OCI-LY1 (cell line): ENCODE measurements at regions not wholly inside any gene's neighbourhood (a gene's known extent, or its start where the extent isn't known, plus 50 kb on each side); places are given as distances from the start of the nearest gene placed in this dataset.
A peak's percentile ranks its signal among the peaks of the same experiment; 100 is the strongest.

Source experiments
- H2AFZ ChIP-seq: fragments of 200-600 bp; sonication (generic), shearing (Covaris generic); 2 replicates; pipeline ENCODE4 v1.6.0; 2014; ENCODE audit warnings: antibody characterized with exemption, mild to moderate bottlenecking, low read length
- H3F3A ChIP-seq: fragments of 200-600 bp; sonication (generic), shearing (Covaris generic); 2 replicates; pipeline ENCODE4 v1.6.0; 2014; ENCODE audit warnings: mild to moderate bottlenecking, antibody characterized with exemption, low read length, moderate library complexity; ENCODE audit not compliant: insufficient read depth
- H3K27ac ChIP-seq: fragments of 200-600 bp; sonication (generic); 2 replicates; pipeline ENCODE4 v1.5.1; 2014; ENCODE audit warnings: low read length, mixed run types, mild to moderate bottlenecking, low read depth; ENCODE audit not compliant: poor library complexity, severe bottlenecking
- H3K27me3 ChIP-seq: fragments of 200-600 bp; sonication (generic); 2 replicates; pipeline ENCODE4 v1.6.0; 2014; ENCODE audit warnings: antibody characterized with exemption, mild to moderate bottlenecking, low read length, moderate library complexity; ENCODE audit not compliant: insufficient read depth
- H3K36me3 ChIP-seq: fragments of 200-600 bp; sonication (generic); 2 replicates; pipeline ENCODE4 v1.6.1; 2014; ENCODE audit warnings: mild to moderate bottlenecking, antibody characterized with exemption, low read length, moderate library complexity, mixed read lengths; ENCODE audit not compliant: insufficient read depth
- H3K4me1 ChIP-seq: fragments of 200-600 bp; sonication (generic); 2 replicates; pipeline ENCODE4 v1.5.1; 2014; ENCODE audit warnings: mild to moderate bottlenecking, low read length, moderate library complexity; ENCODE audit not compliant: insufficient read depth, severe bottlenecking
- H3K4me2 ChIP-seq: fragments of 200-600 bp; sonication (generic), shearing (Covaris generic); 2 replicates; pipeline ENCODE4 v1.6.1; 2014; ENCODE audit warnings: low read length
- H3K4me3 ChIP-seq: fragments of 200-600 bp; sonication (generic); 2 replicates; pipeline ENCODE4 v1.5.1; 2014; ENCODE audit warnings: low read length, low read depth, mild to moderate bottlenecking, mixed read lengths; ENCODE audit not compliant: poor library complexity, severe bottlenecking
- H3K79me2 ChIP-seq: fragments of 200-600 bp; shearing (Covaris generic); 2 replicates; pipeline ENCODE4 v1.6.1; 2016; ENCODE audit warnings: mixed run types, low read length, mixed read lengths; ENCODE audit not compliant: insufficient read depth
- H3K9ac ChIP-seq: fragments of 200-600 bp; sonication (generic), shearing (Covaris generic); 2 replicates; pipeline ENCODE4 v1.6.1; 2014; ENCODE audit warnings: mild to moderate bottlenecking, low read length, mixed read lengths
- H3K9me2 ChIP-seq: fragments of 200-600 bp; sonication (generic), shearing (Covaris generic); 2 replicates; pipeline ENCODE4 v1.6.1; 2014; ENCODE audit warnings: low read depth, mild to moderate bottlenecking, low read length, mixed read lengths
- H3K9me3 ChIP-seq: fragments of 200-600 bp; shearing (Covaris generic); 2 replicates; pipeline ENCODE4 v1.6.1; 2014; ENCODE audit warnings: low read length, mixed read lengths
- H4K20me1 ChIP-seq: fragments of 200-600 bp; sonication (generic), shearing (Covaris generic); 2 replicates; pipeline ENCODE4 v1.6.0; 2016; ENCODE audit warnings: mild to moderate bottlenecking, low read length; ENCODE audit not compliant: insufficient read depth
- EZH2 ChIP-seq: fragments of 200-600 bp; sonication (generic), shearing (Covaris generic); IDR thresholded peaks from 2 replicates; pipeline ENCODE4 v1.8.0; 2017; ENCODE audit warnings: borderline replicate concordance, mixed run types, mild to moderate bottlenecking, antibody characterized with exemption, low read length, moderate library complexity, mixed read lengths
- TF ChIP-seq, protein P1 (sequence below): fragments of 200-600 bp; sonication (generic), shearing (Covaris generic); IDR thresholded peaks from 2 replicates; pipeline ENCODE4 v1.5.1; 2017; ENCODE audit warnings: mild to moderate bottlenecking, antibody characterized with exemption, low read length, moderate library complexity, mixed read lengths

DNA sequence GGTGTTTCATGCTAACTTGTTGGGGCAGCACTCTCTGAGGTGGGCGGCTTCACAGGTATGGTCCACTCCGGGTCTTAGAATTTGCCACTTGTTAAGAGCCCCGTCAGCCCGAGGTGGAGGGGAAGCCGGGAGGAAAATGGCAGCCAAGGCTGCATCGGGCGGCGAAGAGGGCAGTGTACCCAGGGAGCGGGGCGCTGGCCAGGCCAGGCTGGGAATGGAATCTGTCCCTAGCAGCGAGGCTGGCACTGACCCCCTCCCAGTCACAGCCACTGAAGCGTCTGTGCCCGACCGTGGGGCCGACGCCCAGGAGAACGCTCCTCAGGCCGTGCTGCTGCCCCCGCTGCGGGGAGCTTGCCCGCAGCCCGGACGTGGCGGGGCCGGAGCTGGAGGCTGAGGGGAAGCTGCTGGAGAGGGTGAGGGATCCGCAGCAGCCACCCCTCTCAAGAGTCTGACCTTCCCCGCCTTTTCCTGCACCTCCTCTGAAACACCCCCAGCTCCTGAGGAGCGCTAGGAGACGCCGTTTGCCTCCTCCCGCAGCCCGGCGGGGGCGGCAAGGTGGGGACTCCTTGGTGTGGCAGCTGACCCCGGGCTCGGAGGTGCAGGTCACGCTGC, 313.8 kb upstream of the SPRY2 start:
- H3K79me2 ChIP-seq = no peaks in the 10 kb centered on the region
- H4K20me1 ChIP-seq = no peaks in the 10 kb centered on the region
- H3K4me2 ChIP-seq = peak overlapping the region; percentile 52
- H3F3A ChIP-seq = no peaks in the 10 kb centered on the region
- TF ChIP-seq, protein P1, sequence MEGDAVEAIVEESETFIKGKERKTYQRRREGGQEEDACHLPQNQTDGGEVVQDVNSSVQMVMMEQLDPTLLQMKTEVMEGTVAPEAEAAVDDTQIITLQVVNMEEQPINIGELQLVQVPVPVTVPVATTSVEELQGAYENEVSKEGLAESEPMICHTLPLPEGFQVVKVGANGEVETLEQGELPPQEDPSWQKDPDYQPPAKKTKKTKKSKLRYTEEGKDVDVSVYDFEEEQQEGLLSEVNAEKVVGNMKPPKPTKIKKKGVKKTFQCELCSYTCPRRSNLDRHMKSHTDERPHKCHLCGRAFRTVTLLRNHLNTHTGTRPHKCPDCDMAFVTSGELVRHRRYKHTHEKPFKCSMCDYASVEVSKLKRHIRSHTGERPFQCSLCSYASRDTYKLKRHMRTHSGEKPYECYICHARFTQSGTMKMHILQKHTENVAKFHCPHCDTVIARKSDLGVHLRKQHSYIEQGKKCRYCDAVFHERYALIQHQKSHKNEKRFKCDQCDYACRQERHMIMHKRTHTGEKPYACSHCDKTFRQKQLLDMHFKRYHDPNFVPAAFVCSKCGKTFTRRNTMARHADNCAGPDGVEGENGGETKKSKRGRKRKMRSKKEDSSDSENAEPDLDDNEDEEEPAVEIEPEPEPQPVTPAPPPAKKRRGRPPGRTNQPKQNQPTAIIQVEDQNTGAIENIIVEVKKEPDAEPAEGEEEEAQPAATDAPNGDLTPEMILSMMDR = no peak
- no peak for TF ChIP-seq EZH2
- H3K4me1 ChIP-seq = peaks cover 16% of the 10 kb centered on the region
- H3K9ac ChIP-seq = peak overlapping the region; percentile 39; the same call in 1 of the 2 replicates
- H3K4me3 ChIP-seq = peak overlapping the region; percentile 57
- no peaks in the 10 kb centered on the region for H3K27me3 ChIP-seq
- H3K9me3 ChIP-seq = no peaks in the 10 kb centered on the region
- H2AFZ ChIP-seq = no peak overlapping the region
- H3K27ac ChIP-seq = no peak overlapping the region
- no peaks in the 10 kb centered on the region for H3K36me3 ChIP-seq
- H3K9me2 ChIP-seq = no peaks in the 10 kb centered on the region

DNA sequence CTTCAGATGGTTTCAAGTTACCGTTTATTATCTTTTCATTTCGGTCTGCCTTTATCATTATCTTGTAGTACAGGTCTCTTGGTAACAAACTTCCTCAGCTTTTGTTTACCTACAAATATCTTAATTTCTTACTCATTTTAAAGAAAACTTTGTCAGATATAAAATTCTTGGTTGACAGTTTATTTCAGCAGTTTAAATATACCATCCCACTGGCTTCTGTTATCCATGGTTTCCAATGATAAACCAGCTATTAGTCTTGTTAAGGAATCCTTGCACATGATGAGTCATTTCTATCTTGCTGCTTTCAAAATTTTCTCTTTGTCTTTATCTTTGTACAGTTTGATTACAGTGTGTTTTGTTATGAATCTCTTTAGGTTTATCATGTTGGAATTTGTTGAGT, 308.3 kb upstream of the SPRY2 start:
- Histone ChIP-seq H3K27ac (no peak overlapping the region), H3K36me3 (no peaks in the 10 kb centered on the region), H4K20me1 (no peaks in the 10 kb centered on the region), H3K79me2 (no peaks in the 10 kb centered on the region), H2AFZ (no peak overlapping the region), H3K9me3 (no peaks in the 10 kb centered on the region), H3K27me3 (no peaks in the 10 kb centered on the region), H3K4me3 (no peak overlapping the region), H3K4me1 (no peaks in the 10 kb centered on the region), H3K9me2 (no peaks in the 10 kb centered on the region), H3K4me2 (no peak overlapping the region), H3K9ac (no peak overlapping the region), H3F3A (no peaks in the 10 kb centered on the region)
- TF ChIP-seq, protein P1 = no peak
- no peak for TF ChIP-seq EZH2

DNA sequence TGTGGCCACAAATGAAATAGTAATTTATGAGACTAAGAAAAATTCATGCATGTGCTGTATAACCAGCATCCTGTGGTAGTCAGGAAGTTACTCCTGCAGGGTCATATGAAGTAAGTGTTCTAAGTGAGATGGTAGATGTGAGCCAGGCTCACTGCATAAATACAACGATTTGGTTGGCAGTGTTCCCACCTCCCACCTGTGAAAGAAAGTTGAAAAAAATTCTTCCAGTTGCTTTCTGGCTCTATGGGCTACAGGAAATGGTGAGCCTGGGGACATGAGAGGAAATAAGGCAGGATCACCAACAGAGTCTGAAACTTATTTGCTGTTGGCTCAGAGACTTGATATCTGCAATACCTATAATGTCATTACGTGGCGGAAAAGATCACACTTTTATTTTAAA, 301.7 kb upstream of the SPRY2 start:
- no peak overlapping the region for H3K27ac ChIP-seq
- no peaks in the 10 kb centered on the region for H3K9me3 ChIP-seq
- H2AFZ ChIP-seq = no peak overlapping the region
- no peaks in the 10 kb centered on the region for H3K36me3 ChIP-seq
- no peaks in the 10 kb centered on the region for H3K79me2 ChIP-seq
- no peak overlapping the region for H3K4me2 ChIP-seq
- no peaks in the 10 kb centered on the region for H3K27me3 ChIP-seq
- H3K4me1 ChIP-seq = no peaks in the 10 kb centered on the region
- H3K9me2 ChIP-seq = no peaks in the 10 kb centered on the region
- no peaks in the 10 kb centered on the region for H3F3A ChIP-seq
- TF ChIP-seq EZH2 = no peak
- TF ChIP-seq, protein P1 = no peak
- H3K9ac ChIP-seq = no peak overlapping the region
- no peak overlapping the region for H3K4me3 ChIP-seq
- H4K20me1 ChIP-seq = no peaks in the 10 kb centered on the region
